Inflammatory macrophage treated with lipopolysaccharide for 1 hour (primary cell): ENCODE measurements at regions not wholly inside any gene's neighbourhood (a gene's known extent, or its start where the extent isn't known, plus 50 kb on each side); places are given as distances from the start of the nearest gene placed in this dataset.

ENCODE experiments used
- DNase-seq, 2 donors: peaks; one replicate each; pipeline ENCODE4 v3.0.0-alpha.2; 2020 to 2022

DNA sequence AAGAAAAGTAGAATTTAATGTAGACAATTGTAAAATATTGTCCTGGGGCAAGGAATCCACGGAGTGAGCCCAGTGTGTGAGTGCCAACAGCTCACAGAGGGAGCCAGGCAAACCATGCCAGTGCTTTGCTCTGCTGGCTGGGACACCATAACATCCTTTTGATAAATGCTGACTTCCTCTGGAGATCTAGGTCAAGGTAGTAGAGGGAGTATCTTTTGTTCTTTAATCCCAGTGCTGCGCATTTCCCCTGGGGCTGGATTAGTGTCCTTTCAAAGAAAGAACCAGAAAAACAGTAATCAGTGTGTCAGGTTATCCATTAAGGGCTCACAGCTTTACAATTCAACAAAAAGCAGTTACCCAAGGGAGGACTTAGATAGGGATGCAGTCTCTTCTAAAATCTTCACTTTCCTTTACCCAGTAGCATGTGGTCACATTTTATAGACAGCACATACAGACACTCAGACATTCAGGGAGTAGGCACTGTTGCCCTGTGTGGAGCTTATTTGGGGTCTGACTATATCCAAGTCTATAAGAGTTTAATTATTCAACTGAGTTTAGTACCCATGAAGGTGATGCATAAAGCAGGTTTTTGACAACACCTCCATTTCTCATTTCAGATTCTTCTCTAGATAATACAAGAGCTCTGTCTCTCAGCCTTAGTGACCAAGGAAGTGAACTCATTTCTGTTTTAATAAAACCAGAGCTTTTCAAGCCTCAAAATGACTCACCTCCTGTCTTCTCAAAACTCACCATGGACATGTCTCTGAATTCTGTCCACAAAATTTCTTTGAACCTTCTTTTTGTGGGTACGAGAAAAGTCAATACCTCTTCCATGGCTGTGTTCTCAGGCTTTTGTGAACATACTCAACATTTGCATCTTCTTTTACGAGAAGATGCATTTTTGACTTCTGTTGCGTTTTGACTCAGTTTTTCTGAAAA lies 215.3 kb downstream of the BRINP2 start:
- DNase-seq = no peak

DNA sequence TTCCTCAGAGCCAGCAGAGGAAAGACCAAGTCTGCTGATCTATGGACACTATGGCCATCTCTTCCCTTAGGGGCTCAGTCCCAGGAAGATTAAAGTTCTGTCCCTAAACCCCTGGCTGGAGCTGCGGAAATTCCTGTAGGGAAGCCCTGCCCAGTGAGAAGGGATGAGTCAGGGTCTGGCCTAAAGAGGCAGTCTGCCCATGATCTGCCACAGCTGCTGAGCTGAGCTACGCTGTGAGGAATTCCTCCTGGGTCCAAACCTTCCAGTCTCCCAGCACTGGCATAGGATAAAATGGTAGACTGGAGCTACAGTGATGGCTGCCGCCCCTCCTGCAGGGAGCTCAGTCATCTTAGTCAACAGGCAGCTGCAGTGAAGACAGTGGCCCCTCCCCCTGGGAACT lies 213.7 kb downstream of the BRINP2 start:
- no peak for DNase-seq

DNA sequence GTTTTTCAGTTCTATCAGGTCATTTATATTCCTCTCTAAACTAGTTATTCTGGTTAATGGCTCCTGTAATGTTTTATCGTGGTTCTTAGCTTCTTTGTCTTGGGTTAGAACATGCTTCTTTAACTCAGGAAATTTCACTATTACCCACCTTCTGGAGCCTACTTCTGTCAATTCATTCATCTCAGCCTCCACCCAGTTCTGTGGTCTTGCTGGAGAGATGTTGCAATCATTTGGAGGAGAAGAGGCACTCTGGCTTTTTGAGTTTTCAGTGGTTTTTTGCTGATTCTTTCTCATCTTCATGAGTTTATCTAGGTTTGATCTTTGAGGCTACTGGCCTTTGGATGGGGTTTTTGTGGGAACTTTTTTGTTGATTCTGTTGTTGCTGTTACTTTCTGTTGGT lies 213.0 kb downstream of the BRINP2 start:
- DNase-seq = no peak

DNA sequence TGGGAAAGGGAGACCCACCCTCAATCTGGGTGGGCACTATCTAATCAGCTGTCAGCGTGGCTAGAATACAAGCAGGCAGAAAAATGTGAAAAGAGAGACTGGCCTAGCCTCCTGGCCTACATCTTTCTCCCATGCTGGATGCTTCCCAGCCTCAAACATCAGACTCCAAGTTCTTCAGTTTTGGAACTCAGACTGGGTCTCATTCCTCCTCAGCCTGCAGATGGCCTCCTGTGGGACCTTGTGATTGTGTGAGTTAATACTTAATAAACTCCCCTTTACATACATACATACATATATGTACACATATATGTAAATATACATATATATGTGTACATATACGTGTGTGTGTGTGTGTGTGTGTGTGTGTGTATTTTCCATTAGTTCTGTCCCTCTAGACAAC lies 207.1 kb downstream of the BRINP2 start:
- no peak for DNase-seq

DNA sequence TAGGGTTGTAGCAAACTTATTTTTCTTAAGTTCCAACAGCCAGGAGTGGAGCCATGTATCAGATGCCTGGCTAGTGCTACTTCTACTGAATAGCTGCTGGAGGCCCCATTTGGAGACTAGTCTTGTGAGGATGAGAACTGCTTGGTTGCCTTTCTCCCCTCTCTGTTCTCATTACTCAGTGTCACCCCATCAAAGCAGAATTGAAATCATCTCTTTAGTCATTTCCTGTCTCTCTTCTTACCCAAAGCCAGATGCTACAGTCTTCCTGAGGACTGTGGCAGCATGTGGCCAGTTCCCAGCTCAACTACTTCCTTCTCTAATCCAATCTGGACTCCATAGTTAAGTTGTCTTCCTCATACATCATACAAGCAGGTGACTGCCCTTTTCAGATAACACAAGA lies 197.5 kb downstream of the BRINP2 start:
- no peak for DNase-seq

DNA sequence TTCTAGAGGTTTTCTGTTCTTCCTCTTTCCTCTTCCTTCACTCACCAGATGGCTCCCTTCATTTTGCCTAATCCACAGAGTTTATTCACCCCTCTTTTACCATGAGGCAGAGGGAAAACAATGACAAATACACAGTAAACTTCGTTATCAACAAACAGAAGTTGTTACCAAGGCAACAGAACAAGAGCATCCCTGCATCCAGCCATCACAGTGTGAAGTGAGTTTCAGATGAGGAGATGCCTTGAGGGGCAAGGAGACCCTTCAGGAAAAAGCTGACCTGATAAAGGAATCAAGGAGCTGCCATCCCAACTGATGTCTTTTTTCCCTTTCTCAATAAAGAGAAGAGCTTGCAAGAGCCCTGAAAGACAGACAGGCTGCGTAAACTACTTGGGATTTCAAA lies 195.3 kb downstream of the BRINP2 start:
- no peak for DNase-seq

DNA sequence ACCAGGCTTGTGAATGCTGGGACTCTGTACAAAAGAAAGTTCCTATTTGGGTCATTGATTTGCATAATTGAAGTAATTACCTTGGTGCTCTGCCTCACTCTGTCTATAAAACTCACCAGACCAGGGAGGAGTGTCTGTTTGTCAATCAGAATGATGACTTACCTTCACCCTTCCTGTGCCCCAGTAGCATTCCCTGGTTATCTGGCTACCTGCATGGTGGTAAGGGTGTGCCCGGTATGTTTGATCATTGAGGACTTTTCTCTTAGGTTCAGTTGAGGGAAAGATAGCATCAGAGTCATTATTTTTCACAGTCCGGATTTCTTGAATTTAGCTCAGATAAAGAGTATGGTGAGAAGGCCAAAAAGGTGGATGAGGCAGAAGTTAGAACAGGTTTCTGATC lies 190.0 kb downstream of the BRINP2 start:
- no peak for DNase-seq

DNA sequence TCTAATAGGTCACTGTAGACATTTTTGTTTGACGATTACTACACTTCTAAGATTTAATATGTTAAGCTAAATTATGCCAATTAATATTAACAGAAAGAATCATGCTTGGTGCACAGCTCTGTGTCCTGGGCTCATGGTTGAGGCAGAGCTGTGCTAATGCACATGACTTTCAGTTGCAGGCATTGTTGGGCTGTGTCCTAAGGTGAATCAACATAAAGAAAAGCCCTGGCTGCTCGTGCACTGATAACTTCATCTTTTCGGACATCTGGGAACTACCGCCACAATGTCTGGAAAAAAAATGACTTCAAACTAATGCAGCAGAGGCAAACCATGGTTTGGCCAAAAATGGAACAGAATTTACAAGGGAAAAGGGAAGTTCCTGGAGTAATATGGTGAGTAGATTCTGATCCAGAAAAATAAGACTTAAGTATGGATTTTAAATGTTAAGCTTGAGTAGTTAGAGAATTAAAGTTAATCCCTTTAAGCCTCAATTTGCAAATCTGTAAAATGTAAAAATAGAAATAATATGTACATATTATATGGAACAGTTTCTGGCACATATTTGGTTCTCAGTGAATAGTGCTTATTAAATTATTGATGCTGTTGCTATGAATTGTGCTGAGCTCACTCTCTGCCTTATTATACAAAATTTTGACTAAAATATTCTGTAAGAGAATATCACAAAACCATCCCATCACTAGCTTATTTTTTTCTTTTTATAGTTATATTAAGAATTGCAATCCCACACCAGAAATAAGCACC lies 186.1 kb downstream of the BRINP2 start:
- DNase-seq = no peak

DNA sequence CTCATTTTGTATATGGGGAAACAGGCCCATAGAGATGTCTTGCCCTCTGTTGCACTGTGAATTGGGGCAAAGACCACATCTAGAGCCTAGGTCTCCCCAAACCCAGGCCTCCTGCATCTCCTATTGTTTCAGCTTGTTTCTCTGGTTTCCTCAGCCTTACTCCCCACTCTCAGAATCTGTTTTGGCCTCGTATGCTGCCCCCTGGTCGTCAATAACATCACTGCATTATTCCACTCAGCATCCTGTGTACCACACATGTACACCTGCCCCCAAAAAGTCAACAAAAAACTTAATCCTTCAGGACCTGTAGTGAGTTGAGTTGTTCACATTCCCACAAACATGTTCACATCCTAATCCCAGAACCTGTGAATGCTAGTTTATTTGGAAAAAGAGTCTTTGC lies 184.8 kb downstream of the BRINP2 start:
- DNase-seq = no peak

DNA sequence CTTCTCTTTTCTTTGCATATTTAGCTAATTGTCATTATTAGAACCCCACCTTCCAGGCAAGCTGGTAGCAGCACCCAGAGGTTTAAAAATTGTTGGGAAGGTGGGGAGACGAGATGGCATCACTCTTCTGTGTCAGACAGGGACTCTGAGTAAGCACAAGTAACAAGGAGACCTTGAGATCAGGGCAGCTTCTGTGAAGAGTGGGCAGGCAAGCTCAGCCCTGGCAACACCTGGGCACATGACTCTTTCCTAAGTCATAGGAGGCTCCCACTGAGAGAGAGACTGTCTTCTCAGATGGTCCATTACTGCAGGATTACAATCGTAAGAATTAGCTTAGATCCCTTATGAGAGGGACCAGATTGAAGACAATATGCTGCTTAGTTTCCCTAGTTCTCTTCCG lies 183.5 kb downstream of the BRINP2 start:
- no peak for DNase-seq

DNA sequence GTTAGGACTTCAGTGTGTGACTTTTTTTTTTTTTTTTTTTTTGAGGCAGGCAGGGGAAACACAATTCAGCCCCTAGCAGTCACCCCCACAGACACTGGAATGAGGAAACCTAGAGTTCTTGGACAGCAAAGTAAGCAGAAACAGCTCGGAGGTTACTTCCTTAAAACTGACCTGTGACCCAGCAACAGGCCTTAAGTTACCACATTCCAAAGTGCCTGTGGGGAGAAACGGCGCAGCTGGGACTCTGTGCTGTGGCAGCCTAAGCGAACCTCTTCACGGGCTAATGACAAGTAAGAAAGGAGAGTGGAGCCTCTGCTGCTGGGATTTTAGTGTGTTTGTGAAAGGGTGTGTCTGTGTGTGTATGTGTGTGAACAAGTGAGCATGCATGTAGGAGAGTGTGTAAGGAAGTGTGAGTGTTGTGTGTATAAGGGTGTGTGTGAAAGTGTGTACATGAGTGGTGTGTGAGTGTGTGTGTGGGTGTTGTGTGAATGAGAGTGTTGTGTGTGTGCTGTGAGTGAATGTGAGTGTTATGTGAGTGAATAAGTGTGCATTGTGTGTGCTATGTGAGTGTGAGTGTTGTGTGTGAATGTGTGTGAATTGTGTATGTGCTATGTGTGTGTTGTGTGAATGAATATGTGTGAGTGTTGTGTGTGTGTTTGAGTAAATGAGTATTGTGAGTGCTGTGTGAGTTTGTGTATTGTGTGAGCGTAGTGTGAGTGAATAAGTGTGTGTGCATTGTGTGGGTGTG lies 180.8 kb downstream of the BRINP2 start:
- DNase-seq = peak; percentile 10 to 23

DNA sequence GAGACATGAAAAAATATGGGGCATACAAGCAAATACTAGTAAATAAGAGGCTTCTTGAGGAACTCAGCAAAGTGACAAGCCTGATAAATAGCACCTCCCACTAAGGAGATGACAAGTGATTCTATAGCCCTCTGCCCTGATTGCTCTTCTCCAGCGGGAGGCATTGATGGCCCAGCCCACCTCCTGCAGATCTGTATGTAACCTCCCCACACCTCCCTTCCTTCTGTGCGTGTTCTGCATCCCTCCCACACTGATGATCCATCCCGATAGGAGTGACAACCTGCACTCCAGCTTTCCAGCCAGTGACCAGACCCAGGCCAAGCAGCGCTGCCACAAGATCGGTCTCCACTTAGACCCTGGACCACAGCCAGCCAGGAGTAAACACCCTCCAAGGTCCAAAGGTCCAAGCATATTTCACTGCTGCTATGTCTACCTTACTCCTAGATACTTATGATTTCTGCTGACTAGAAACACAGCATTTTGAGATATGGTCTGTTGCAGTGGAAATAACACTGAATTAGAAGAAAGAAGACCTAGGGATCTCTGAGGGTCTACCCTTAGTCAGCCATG lies 176.1 kb downstream of the BRINP2 start:
- DNase-seq = no peak

DNA sequence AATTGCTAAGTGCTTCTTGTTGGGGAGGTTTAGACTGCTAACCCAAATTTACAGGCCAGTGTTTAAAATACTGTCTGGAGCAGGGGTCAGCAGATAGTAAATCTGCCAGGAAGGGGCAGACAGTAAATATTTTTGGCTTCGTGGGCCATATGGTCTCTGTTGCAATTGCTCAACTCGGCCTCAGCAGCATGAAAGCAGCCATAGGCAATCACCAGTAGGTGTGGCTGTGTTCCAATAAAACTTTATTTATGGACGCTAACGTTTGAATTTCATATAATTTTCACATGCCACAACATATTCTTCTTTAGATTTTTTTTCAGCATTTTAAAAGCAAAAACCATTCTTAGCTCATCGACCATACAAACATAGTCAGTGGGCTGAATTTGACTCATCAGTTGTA lies 172.7 kb downstream of the BRINP2 start:
- DNase-seq = no peak

DNA sequence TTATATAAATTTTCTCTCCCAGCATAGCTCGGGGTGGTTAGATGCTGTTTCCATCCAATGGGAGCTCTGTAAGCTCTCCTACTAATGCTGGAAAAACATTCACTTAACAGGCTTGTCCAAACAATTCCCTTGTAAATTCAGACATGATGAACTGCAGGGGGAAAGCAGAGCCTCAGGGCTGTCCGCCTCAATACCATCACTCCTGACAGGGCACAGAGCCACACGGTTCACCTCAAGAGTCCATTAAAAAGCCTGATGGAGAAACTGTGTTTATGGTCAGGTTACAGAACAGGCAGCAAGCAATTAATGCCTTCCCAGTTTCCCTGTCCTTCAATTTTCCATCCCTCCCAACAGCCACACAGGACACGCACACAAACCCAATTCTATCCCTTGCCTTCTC lies 171.0 kb downstream of the BRINP2 start:
- no peak for DNase-seq

DNA sequence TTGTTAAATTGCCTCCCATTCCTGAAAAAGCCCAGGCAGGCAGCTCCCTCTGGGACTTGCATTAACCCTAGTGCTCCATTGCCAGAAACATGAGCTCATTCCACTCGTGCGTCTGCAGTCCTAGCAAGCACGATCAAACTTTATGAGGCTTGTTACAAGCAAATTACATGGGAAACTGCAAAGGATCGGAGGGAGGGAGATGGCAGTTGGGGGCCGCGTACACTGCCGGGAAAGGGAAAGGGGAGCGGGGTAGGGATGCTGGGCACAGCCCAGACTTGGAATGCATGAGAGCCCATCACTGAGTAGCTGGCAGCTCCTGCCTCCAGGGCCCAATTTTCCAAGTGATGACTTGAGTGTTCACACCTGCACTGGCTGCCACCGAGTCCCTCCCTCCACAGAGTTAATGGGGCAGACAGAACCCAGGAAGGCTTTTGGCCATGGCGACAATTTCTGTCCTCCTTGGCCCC lies 169.9 kb downstream of the BRINP2 start:
- DNase-seq = no peak

DNA sequence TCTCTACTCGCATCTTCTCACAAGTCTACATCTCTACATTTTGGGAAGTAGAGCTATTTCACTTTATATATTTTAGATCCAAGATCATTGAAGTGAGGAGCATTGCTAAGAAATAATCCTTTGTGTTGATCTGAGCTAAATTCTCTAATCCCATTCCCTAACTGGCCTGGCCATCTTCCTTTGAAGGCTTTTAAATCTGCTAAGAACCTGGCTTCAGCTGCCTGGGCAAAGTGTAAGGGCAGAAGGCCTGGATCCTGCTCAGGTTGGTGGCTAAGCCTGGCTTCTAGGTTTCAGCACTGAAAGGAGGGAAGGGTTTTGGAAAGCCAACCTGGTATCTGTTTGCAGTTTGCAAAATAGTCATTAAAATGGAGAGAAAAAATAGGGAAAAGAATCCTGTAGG lies 167.6 kb downstream of the BRINP2 start:
- no peak for DNase-seq

DNA sequence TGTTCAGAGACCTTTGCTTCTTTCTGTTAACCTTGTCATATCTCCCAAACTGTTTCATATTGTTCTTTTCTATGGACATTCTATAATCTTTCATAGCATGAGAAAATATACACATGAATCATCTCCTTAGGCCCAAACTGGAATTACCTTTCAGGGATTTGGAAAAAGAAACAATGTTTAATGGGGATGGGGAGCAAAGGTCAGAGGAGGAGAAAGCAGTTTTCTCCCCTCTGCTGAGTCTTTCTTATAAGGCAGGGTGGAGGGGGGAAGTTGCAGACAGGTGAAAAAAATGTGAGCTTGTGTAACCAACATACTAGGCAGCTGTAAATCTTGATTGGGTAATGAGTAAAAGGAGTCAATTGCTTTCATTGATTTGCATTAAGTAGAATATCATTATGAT lies 164.1 kb downstream of the BRINP2 start:
- DNase-seq = no peak

DNA sequence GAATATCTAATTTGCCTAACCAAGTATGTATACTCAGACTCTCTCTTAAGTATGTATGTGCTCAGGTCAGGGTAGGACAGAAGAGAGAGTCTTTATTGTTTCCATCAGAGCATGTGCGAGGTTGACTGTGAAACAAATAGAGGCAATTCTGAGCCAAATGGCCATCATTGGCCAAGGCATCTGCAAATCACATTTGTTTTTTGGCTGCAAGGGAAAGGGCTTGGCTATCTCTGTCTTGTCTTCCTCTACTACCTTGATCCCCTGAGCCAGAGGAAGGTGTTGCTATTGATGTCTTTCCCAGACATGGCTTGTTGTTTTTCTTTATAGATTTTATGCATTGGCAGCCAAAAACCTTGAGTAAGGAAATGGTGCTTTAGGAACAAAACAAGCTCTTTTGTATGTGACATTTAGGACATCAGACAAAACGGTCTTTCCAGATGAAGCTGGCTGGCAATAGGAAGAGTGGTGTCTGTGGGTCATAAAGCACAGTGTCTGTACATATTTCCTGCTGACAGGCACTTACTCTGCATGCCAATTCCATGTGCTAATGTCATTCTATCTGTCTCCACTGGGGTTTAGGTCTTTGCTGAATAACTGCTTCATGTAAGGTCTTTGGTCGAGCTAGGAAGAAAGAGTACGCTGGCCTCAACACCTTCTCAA lies 163.3 kb downstream of the BRINP2 start:
- DNase-seq = no peak
